Stimulated activated CD8-positive, alpha-beta memory T cell treated with anti-CD3 and anti-CD28 coated beads, Interleukin-12 subunit alpha, Interleukin-12 subunit beta, amount 100 ng/mL, for 24 hours (primary cell): ENCODE measurements at regions not wholly inside any gene's neighbourhood (a gene's known extent, or its start where the extent isn't known, plus 50 kb on each side); places are given as distances from the start of the nearest gene placed in this dataset.

Source experiments
- DNase-seq: peaks from one replicate; pipeline ENCODE4 v3.0.0-alpha.2; 2020; ENCODE audit errors: extremely low read depth

- DNase-seq = no peak
Measured at GRCh38 chr2:7594211-7594610, 677.0 kb downstream of the RNF144A start.

- no peak for DNase-seq
Measured at GRCh38 chr2:7595206-7595605, 678.0 kb downstream of the RNF144A start.

DNA sequence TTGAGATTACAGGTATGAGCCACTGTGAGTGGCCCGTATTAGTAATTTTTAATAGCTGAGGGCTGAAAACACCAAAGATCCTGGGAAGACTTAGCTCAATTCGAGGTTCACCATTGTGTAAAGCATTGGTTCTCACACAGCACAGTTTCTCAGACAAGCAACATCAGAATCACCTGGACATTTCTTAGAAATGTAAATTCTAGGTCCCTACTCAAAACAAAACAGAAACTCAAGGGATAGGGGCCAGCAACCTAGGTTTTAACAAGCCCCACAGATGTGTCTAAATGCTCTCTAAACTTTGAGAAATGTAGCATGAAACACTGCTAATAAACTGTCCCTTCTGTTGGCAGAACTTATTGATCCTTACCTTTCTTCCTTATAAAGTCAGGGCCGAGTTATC is 681.2 kb downstream of the RNF144A start:
- DNase-seq = no peak

GRCh38 chr2:7599462-7600258 is 682.4 kb downstream of the RNF144A start:
- no peak for DNase-seq

- DNase-seq = no peak
Measured at GRCh38 chr2:7601990-7602389, 684.8 kb downstream of the RNF144A start.

- DNase-seq = no peak
Measured at GRCh38 chr2:7604456-7604855, 687.2 kb downstream of the RNF144A start.

GRCh38 chr2:7607441-7608173 is 690.4 kb downstream of the RNF144A start:
- DNase-seq = no peak

DNA sequence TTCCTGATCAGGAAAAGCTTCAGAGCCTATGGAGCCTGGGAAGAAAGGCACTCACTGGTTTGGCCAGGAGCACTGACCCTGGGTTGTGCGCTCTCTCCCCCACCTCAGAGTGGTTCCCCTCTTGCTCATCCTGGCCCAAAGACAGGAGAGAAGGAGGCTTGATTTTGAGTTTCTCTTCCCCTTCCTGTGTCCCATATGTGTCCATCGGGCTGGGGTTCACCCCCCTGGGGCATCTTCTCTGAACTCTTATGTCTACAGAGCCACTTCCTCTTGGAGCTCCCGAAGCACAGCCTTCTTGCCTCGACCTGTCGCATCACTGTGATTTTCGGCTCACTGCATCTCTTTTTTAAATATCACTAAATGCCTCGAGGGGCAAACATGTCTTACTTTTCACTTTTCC is 692.3 kb downstream of the RNF144A start:
- DNase-seq = no peak

DNA sequence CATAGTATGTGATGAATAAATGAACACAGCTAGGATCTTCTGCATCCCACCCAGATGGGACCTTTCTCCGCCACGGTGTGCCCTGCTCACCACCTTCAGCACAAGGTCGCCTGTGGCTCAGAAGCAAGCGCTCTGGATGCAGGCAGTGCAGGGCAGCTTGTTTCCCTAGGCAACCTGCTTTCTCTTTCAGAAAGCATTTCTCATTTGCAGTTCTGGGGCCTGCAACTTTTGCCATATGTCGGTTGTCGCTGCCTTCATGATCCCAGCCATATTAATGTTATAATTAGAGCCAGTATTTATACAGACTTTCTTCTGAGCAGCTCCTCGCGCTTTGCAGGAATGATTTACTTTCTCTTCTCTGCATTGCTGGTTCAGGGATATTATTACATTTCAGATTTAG is 692.8 kb downstream of the RNF144A start:
- DNase-seq = no peak

DNA sequence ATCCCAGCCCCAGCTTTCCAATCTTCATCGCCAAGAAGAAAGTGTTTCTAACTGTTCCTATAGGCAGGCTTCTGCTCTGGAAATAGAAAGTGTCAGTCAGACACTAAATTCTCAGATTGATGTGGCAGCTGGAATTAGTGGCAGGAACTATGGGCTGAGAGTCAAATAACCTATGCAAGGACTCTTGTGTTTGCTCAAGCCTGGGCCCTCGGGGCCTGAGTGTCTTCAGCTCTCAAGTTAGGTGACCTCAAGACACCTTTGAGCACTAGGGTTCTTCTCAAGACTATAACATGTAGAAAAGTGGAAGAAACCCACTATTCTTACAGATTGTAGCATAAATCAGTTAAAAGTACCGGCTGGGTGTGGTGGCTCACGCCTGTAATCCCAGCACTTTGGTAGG is 694.5 kb downstream of the RNF144A start:
- no peak for DNase-seq

- no peak for DNase-seq
Measured at GRCh38 chr2:7612969-7613368, 695.8 kb downstream of the RNF144A start.

DNA sequence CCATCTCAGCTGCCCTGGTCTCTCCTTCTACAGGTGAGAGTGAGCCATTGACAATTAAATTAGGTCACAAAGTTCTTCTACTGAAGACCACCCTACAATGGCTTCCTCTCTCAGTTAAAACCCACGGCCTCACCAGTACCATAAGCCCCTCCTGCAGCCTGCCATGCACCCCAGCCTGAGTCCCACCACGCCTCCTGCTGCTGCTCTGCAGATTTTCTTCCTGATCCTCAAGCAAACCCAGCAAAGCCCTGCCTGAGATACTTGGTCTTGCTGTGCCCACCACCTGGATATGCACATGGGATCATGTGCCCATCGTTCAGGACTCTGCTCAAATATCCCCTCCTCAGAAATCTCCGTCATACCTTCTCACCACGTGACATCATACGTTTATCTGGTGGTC is 696.6 kb downstream of the RNF144A start:
- no peak for DNase-seq

GRCh38 chr2:7618031-7618430 is 700.8 kb downstream of the RNF144A start:
- DNase-seq = no peak

DNA sequence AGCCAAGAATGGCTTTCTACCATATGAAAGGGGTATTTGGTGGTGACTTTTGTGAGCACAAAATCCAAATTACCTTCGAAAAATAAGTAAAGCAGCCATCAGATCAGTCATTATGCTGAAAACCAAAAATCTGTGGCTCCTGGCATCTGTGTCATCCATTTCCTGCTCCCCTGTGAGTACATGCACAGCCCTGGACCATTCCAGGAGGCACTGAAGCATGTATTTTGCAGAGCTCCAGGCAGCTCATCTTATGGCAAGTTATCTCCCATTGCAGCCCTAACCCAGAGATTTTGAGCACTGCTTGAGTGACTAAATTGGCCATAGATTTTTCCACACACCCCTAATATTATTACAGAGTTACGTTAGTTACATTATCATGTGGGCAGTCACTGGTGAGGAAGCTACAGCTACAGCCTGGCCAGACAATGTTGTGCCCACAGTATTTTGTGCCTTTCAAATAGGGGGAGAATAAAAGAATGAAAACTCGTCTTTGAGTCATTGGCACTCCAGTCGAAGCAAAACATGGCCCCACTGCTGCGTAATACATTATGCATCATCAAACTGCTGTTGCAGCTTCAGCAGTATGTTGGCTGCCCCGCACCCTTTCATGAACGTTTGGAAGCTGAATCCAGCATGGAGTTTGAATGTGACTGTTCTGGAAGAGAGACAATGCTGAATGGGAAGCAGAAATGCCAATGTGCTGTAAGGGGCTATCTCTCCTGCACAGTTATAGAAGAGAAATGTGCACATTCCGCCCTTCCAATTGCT is 702.2 kb downstream of the RNF144A start:
- no peak for DNase-seq

DNA sequence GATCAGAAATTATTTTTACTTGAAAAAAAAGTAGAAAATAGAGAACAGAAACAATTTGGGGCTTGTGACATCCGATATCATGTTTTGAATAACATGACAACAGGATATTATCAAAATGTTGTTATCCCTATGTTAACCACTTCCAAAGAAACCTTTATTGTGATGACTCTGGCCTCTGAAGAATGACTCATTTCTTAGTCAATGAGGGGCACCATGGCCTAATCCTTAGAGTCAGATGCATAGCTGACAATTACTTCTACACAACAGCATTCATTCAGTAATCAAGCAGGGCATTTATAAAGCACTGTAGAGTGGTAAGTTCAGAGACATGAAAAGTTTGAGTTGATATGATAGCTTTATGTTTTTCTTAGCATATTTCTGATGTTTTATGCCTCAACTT is 703.0 kb downstream of the RNF144A start:
- no peak for DNase-seq

GRCh38 chr2:7621018-7621814 is 704.0 kb downstream of the RNF144A start:
- DNase-seq = no peak

DNA sequence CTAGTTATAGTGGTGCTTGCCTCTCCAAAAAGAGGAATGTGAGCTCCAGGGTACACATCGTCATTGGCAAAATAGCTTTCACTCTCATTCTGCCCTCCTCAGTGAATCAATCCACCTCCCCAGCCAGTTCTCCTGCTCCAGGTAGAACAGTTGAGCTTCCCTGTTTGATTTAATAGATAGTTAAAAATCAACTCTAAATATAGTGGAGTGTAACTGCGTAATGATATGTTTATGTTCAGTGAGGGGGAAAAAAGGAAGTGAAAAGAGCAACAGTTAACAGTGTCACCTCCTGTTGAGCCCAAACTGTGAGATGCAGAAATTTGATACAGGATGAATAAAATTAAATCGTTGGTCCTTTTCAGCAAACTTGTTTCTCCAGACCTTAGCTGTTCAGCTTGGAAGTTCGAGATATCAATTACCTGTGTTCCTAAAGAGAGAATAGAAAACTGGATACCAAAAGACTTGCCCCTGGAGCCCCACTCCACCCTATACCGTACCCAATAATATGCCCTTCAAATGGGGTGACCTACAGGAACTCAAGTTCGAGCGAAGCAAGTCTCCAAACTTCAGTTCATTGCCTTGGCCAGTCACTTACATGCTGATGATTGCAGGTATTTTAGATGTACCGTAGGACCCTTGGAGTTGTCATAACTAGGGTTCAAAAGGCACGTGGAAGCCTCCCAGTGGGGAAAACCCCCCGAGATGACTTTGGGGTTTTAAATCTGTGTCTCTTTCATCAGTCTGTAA is 708.4 kb downstream of the RNF144A start:
- DNase-seq = no peak

DNA sequence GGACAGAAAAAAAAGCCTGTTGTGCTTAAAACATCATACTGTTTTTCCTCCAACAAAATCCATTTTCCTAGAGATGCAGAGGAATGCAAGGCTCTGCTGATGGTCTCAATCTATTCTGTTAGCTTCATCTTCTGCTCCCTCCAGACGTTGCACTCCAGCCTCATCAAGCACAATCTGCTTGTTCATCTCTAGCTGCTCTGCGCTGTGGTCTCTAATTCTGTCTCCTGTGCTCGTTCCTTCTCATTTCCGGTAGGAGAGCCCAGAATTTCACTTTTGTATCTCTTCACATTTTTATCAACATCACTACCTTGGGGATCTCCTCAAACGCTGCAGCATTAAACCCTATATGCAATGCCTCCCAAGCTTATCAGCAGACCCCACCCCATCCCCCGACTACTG is 708.9 kb downstream of the RNF144A start:
- no peak for DNase-seq

- DNase-seq = no peak
Measured at GRCh38 chr2:7627583-7627982, 710.4 kb downstream of the RNF144A start.

GRCh38 chr2:7632420-7632819 is 715.2 kb downstream of the RNF144A start:
- no peak for DNase-seq

DNA sequence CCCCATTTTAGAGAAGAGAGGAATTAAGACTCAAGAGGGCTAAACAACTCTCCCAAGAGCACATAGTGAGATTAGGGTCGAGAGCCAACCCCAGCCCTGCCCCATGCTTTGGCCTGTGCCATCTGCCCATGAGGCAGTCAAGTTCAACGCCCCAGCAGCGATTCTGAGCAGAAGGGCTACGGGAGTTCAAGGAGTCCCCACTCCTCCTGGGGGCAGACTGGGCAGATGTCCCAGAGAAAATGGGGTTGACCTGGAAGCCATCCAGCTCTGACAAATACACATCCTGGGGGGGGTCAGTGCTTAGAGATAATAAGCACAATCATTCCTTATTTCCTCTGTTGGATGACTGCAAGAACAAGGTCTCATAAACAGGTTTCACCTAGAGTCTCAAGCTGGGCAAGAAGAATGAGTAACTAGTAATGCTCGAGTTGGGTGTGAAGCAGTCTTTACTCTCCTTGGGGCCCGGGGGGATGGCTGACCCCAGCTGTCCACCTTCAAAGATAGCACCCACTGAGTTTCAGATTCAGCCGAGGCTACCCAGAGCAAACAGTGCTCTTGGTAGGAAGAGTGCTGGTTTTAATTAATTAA is 716.4 kb downstream of the RNF144A start:
- DNase-seq = no peak
